Effector CD8-positive, alpha-beta T cell (primary cell): ENCODE measurements at regions not wholly inside any gene's neighbourhood (a gene's known extent, or its start where the extent isn't known, plus 50 kb on each side); places are given as distances from the start of the nearest gene placed in this dataset.
"Not testable (repeated sequence)": the region's sequence is repeated elsewhere in the genome, so short reads cannot be mapped to it uniquely, and the experiment has no call there.

Source experiments
- DNase-seq: peaks from one replicate; lab custom pipeline; 2025; lab: John Stamatoyannopoulos, UW

DNA sequence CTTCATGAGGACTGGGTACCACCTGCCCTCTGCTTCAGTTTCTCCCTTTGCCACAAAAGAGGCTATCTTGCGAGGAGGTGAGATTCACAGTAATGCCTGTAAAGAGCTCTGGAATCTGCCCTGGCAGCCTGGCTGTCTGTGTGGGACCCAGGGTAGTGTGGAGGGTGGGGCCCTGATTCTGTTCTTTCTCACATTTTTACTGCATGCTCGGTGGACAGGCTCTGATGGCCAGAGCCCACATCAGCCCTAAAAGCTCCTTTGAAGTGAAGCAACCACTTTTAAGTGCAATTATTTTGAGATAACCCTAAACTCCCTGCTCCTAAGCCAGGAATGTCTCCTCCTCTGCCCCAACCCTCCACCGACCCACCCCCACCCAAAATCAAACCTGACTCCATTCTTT, 92.1 kb upstream of the PODXL start:
- DNase-seq: no peak

GRCh38 chr7:131646203-131646602, 89.8 kb upstream of the PODXL start:
- no peak for DNase-seq

DNA sequence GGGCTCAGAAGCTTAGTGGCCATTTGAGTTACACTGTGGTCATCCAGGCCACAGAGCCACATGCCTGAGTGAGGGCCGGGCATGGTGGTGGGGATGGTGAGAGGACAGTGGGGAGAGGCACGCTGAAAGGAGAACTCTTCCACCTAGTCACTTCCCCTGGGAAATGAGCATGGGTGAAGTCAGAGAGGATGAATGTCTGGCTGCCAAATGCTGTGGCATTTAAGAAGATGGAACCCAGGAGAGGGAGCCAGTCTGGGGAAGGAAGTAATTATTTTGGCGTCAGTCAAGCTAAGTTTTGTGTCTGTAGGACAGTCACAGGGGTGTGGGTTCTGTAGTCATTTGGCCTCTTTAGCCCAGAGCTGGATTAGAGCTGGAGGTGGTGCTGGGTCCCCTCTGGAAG, 86.0 kb upstream of the PODXL start:
- no peak for DNase-seq

DNA sequence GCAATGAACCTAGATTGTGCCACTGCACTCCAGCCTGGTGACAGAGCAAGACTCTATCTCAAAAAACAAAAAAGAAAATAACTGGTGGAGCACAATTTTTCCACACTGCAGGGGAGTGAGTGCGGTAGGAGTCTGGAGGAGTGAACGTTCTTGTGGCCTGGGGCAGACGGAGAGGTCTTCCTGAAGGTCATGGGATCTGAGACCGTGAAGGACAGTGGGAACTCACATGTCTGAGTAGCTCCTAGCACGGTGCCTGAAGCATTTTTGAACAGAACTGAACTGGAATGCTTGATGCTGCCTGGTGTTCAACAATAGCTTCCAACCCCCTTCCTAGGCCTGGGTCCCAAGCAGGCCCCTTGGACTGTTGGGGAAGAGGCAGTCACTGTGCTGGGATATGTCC, 84.3 kb upstream of the PODXL start:
- DNase-seq: no peak

GRCh38 chr7:131638641-131639430, 82.4 kb upstream of the PODXL start:
- no peak for DNase-seq

DNA sequence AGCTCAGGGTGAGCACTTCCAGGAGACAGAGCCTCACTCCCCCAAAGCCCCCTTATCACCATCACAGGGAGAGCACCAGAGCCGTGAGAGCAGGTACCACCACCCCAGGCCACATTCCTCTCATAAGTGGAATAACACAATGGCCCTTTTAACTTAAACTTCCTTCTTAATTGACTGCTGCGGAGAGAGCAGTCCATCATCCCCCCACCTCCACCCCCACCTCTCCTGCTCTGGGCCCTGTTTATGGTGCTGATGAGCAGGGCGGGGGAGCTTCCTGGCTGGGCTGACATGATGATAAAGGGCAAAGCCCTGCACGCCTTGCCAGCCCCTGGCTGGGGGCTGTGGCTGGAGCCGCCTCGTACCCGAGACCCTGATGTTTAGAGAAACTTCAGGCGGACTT, 81.4 kb upstream of the PODXL start:
- no peak for DNase-seq

GRCh38 chr7:131636092-131636491, 79.7 kb upstream of the PODXL start:
- DNase-seq: no peak

DNA sequence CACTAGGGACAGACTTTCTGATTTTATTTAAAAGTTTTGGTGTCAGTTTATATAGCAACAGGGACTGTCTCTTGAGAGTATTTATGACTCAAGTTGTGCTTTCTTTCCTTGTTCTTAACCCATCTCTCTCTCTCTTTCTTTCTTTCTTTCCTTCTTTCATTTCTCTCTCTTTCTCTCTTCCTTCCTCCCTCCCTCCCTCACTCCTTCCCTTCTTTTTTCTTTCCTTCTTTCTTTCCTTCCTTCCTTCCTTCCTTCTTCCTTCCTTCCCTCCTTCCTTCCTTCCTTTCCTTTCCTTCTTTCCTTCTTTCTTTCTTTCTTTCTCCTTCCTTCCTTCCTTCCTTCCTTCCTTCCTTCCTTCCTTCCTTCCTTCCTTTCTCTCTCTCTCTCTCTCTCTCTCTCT, 77.8 kb upstream of the PODXL start:
- DNase-seq: not testable (repeated sequence)

GRCh38 chr7:131633342-131633843, 77.0 kb upstream of the PODXL start:
- DNase-seq: no peak

DNA sequence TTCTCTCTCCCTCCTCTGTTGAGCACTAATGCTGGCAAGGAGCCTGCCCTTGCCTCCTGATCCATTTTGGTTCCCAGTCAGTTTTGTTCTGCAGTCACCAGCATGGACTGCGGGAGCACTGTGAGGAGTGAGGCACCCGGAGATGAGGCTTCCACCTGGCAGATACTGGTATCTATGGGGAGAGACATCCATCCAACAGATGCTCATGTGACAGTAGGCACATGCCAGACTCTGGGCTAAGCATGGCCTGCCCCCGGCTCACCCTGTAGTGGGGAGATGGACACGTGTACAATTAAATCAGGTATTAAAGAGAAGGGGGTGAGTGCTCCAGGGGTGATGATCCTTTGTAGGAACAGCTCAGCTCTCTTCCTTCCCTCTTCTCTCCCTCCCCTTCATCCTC, 74.0 kb upstream of the PODXL start:
- DNase-seq: no peak

DNA sequence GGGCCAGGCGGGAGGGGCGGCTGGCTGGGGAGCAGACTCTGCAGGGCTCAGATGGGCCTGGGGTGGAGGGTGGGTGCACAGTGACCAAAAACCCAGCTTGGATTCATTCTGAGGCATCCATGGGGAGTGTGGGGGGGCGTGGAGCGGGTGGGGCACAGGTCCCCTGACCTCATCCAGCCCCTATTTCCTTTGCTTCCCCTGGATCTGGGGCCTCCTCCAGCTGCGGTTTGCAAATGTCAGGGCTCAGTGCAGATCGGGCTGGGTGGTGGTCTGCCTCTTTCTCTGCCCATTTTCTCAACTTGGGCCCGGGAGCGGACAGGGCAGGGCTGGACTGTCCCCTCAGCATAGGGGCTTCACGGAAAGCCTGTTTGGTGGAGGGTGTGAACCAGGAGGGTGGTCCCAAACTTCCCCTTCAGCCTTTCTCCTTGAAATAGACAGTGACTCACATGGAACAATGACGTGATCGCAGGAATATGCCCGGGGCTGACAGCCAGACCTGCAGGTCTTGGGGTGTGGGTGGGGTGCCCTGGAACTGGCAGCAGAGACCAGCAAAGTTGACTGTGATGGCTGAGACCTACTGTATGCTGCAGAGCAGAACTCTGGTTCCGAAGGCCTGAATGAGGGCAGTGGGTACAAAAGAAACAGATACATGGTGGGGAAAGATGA, 72.9 kb upstream of the PODXL start:
- DNase-seq: no peak

DNA sequence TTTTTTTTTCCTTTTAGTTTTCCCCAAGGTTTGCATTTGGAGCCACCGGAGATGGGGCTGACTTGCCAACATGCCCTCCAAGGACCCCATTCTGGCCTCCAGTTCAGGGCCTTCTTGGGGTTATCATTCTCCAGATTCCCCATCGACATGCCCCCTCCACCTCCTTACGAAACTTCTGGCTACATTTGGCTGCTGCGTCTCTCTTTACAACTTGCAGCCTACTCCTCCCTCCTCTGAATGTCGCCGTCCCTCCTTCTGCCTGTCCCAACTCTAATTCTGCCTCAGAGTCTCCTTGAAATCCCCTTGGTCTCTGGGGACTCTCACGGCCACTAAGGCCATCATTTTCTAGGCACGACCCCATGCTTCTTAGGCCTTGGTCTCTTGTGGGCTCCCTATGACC, 72.2 kb upstream of the PODXL start:
- no peak for DNase-seq

GRCh38 chr7:131627735-131628190, 71.3 kb upstream of the PODXL start:
- no peak for DNase-seq

- no peak for DNase-seq
These were observed 70.2 kb upstream of the PODXL start for GRCh38 chr7:131626643-131627042.

DNA sequence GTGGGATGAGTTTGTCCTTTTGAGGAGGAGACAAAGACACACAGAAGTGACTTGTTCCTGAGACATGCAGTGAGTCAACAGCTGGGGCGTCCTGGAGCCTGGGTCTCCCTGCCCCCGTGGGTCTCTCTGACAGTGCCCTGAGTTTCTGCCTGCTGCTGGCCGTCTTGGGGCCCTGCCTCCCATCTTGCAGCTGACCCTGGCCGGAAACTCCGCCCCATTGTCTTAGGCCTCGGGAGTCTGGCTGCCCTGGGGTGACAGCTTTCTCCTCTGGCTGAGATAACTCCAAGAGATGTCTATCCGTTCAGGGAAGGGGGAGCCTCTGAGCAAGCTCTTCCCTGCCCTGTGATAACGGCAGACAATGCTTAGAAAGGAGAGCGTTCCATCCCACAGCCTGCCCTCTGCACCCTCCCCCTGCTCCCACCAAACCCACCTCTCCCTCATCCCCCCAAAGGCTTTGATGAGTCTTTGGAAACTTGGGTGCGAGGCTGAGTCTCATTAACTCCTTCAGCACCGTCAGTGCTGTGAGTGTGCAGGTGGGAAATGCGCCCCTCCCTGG, 69.5 kb upstream of the PODXL start:
- no peak for DNase-seq

DNA sequence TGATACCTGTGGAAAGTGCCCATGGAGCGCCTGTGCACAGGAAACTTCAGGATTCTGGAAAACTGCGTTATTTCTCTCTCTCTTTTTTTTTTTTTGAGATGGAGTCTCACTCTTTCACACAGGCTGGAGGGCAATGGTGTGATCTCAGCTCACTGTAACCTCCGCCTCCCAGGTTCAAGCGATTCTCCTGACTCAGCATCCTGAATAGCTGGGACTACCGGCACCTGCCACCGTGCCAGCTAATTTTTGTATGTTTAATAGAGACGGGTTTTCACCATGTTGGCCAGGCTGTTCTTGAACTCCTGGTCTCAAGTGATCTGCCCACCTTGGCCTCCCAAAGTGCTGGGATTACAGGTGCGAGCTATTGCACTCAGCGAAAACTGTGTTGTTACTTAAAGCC, 68.9 kb upstream of the PODXL start:
- DNase-seq: not testable (repeated sequence)

- no peak for DNase-seq
These were observed 68.1 kb upstream of the PODXL start for GRCh38 chr7:131624536-131624935.

DNA sequence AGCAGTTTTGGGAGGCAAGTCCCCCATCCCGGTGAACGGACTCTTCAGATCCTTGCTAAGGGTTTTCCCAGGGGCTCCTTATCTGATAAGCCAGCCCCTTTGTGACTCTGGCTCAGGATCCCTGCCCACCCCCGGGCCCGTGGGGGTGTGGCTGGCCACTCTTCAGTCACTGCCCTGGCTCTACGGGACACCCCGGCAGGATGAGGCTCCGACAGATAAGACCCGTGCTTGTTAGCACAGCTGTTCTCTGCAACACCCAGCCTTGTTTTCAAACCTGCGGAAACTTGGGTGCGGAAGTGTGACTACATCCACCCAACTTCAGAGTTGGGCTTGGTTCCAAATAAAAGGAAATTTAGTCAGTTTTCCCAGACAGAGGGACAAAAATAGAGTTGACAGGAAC, 66.7 kb upstream of the PODXL start:
- no peak for DNase-seq

- no peak for DNase-seq
These were observed 65.2 kb upstream of the PODXL start for GRCh38 chr7:131621652-131622051.

GRCh38 chr7:131620673-131621609, 64.5 kb upstream of the PODXL start:
- DNase-seq: no peak

DNA sequence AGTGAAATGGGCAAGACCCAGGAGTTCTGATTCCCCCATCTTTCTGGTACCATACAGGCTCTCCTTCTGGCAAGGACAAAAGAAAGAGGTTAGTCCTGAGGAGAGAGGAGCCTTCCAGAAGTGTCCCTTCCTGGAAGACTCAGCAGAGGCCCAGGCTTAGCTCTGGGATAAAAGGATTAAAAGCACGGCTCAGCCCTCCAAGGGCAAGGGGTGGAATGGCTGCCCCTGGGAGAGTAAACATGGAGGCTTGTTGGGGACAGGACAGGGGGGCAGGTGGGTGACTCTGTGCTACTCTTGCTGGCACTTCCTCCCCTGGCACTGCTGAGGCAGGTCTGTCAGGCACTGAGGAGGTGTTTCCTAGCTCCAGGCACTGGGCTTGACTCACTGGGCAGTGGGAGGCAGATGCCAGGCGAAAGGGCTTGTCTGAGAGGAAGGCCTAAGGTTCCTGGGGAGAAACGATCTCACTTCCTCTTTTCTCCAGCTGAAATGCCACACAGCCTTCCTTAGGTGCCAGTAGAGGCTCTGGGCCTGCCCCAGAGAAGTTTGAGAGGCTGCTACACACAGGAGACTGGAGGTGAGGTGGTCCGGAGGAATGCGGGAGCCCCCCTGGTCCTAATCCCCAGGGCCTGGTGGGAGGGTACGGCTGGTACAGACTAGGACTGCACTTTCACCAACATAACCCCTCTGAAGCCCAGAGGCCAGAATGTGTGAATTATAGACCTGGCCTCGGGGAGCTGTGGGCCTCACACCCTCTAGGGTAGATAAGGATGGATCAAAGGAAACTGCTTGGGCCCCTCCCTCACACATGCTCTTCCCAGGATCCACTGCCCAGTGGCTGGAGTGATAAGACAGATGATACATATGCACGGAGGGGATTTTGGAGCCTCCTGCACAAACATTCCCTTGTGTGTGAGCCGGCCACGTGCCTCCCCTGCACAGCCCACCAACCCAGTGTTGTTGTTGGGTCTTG, 63.2 kb upstream of the PODXL start:
- no peak for DNase-seq
